ENCODE measurements at regions not wholly inside any gene's neighbourhood (a gene's known extent, or its start where the extent isn't known, plus 50 kb on each side); places are given as distances from the start of the nearest gene placed in this dataset.
A peak's percentile ranks its signal among the peaks of the same experiment; 100 is the strongest.

GRCh38 chr6:167702241-167702827 lies 124.4 kb upstream of the AFDN start:
- no peaks in the 10 kb centered on the region for H3K27me3 ChIP-seq
- no peak overlapping the region for H3K27ac ChIP-seq
- intact Hi-C loops (cut with DNase I; ENCODE audit: low total_unique reads) = no loop called here
- H3K36me3 ChIP-seq (ENCODE audit: low read depth, missing control alignments) = no peaks in the 10 kb centered on the region
- no peak for DNase-seq
- H3K4me1 ChIP-seq = peaks cover 16% of the 10 kb centered on the region
- no peaks in the 10 kb centered on the region for H3K9me3 ChIP-seq
- WGBS, 2 donors = 87 to 95% methylated on average over 8 of the region's 8 CpGs
- TF ChIP-seq CTCF (IDR thresholded peaks at IDR 0.05) = no peak
- TF ChIP-seq POLR2A (IDR thresholded peaks at IDR 0.05) = no peak
- no peak overlapping the region for H3K4me3 ChIP-seq

GRCh38 chr6:167703347-167703746 lies 123.4 kb upstream of the AFDN start:
- TF ChIP-seq CTCF (IDR thresholded peaks at IDR 0.05) (no peak), POLR2A (IDR thresholded peaks at IDR 0.05) (no peak)
- intact Hi-C loops (cut with DNase I; ENCODE audit: low total_unique reads) = no loop called here
- Histone ChIP-seq H3K36me3 (ENCODE audit: low read depth, missing control alignments) (no peaks in the 10 kb centered on the region), H3K9me3 (no peaks in the 10 kb centered on the region), H3K27me3 (no peaks in the 10 kb centered on the region), H3K27ac (no peak overlapping the region), H3K4me1 (peaks cover 16% of the 10 kb centered on the region), H3K4me3 (no peak overlapping the region)
- no peak for DNase-seq
- 81% methylated on average over 10 of the region's 10 CpGs; no CpG with 5 or more reads in 1 of the 2 donors for WGBS, 2 donors

- Histone ChIP-seq H3K4me3 (peak overlapping the region in 1 of 2 donors; percentile 23), H3K27me3 (no peaks in the 10 kb centered on the region), H3K4me1 (peaks cover 16% of the 10 kb centered on the region), H3K9me3 (no peaks in the 10 kb centered on the region), H3K36me3 (ENCODE audit: low read depth, missing control alignments) (no peaks in the 10 kb centered on the region), H3K27ac (no peak overlapping the region)
- no peak for DNase-seq
- TF ChIP-seq POLR2A (IDR thresholded peaks at IDR 0.05) (no peak), CTCF (IDR thresholded peaks at IDR 0.05) (no peak)
- intact Hi-C loops (cut with DNase I; ENCODE audit: low total_unique reads) = no loop called here
- WGBS, 2 donors = 75 to 79% methylated on average over 5 to 10 of the region's 10 CpGs
Observed at GRCh38 chr6:167703781-167704180, 122.9 kb upstream of the AFDN start.

GRCh38 chr6:167704396-167704901 lies 122.3 kb upstream of the AFDN start:
- Histone ChIP-seq H3K4me1 (peaks cover 9% of the 10 kb centered on the region), H3K4me3 (peak overlapping the region in 1 of 2 donors; percentile 23), H3K9me3 (no peaks in the 10 kb centered on the region), H3K27me3 (no peaks in the 10 kb centered on the region), H3K36me3 (ENCODE audit: low read depth, missing control alignments) (no peaks in the 10 kb centered on the region), H3K27ac (no peak overlapping the region)
- DNase-seq = no peak
- TF ChIP-seq CTCF (IDR thresholded peaks at IDR 0.05) (no peak), POLR2A (IDR thresholded peaks at IDR 0.05) (no peak)
- intact Hi-C loops (cut with DNase I; ENCODE audit: low total_unique reads) = no loop called here
- 55 to 59% methylated on average over 10 to 12 of the region's 12 CpGs for WGBS, 2 donors

GRCh38 chr6:167705211-167705750 lies 121.4 kb upstream of the AFDN start:
- Histone ChIP-seq H3K4me3 (no peak overlapping the region), H3K4me1 (peaks cover under 1% of the 10 kb centered on the region), H3K9me3 (no peaks in the 10 kb centered on the region), H3K27ac (no peak overlapping the region), H3K36me3 (ENCODE audit: low read depth, missing control alignments) (no peaks in the 10 kb centered on the region), H3K27me3 (no peaks in the 10 kb centered on the region)
- 70 to 83% methylated on average over 26 of the region's 26 CpGs for WGBS, 2 donors
- intact Hi-C loops (cut with DNase I; ENCODE audit: low total_unique reads) = no loop called here
- no peak for DNase-seq
- TF ChIP-seq CTCF (IDR thresholded peaks at IDR 0.05) = no peak
- TF ChIP-seq POLR2A (IDR thresholded peaks at IDR 0.05) = no peak
